IMR-90 (cell line): ENCODE measurements at regions not wholly inside any gene's neighbourhood (a gene's known extent, or its start where the extent isn't known, plus 50 kb on each side); places are given as distances from the start of the nearest gene placed in this dataset.

ENCODE experiments used
- ATAC-seq: fragments of 200-7000 bp; cut with Tn5 transposase; 2 replicates; pipeline ENCODE4 v1.9.1; 2020; ENCODE audit warnings: low read depth, mild to moderate bottlenecking, moderate library complexity
- BruUV-seq: library from RNA; stranded (reverse); fragments of 400-500 nt; replicated peaks from 2 replicates; lab custom pipeline; 2021; lab: Mats Ljungman, UMichigan
- CTCF ChIA-PET: fragments of 300-600 bp; formaldehyde crosslinking; extraction: SDS; loops from one replicate; lab custom pipeline; 2021; ENCODE audit warnings: antibody characterized with exemption; lab: Yijun Ruan, JAX
- POLR2A ChIA-PET: fragments of 300-600 bp; sonication (Branson Sonifier 250); formaldehyde crosslinking; loops from one replicate; lab custom pipeline; 2022; ENCODE audit warnings: antibody characterized with exemption; ENCODE audit not compliant: unreplicated experiment; lab: Charles Lee
- DNase-seq: peaks from one replicate; pipeline ENCODE4 v3.0.0; 2013
- H2AFZ ChIP-seq: replicated peaks from 2 replicates; pipeline ENCODE3; 2013; ENCODE audit warnings: low read length, mild to moderate bottlenecking; ENCODE audit not compliant: poor library complexity
- H2AK5ac ChIP-seq: 2 replicates; pipeline ENCODE4 v1.6.1; 2013; ENCODE audit warnings: low read depth, low read length, inconsistent platforms
- H2AK9ac ChIP-seq: replicated peaks from 2 replicates; pipeline ENCODE3; 2013; ENCODE audit warnings: mild to moderate bottlenecking, low read depth, low read length, moderate library complexity; ENCODE audit not compliant: poor library complexity
- H2BK120ac ChIP-seq: 2 replicates; pipeline ENCODE4 v1.6.1; 2013; ENCODE audit warnings: low read depth, low read length, inconsistent platforms
- H2BK15ac ChIP-seq: 3 replicates; pipeline ENCODE4 v1.6.1; 2013; ENCODE audit warnings: low read depth, low read length, inconsistent platforms
- H2BK20ac ChIP-seq: 2 replicates; pipeline ENCODE4 v1.6.1; 2013; ENCODE audit warnings: low read depth, mild to moderate bottlenecking, inconsistent platforms, low read length, moderate library complexity
- H2BK5ac ChIP-seq: 2 replicates; pipeline ENCODE4 v1.6.1; 2013; ENCODE audit warnings: mild to moderate bottlenecking, low read depth, low read length, inconsistent platforms; ENCODE audit not compliant: poor library complexity, severe bottlenecking
- H3K14ac ChIP-seq: replicated peaks from 2 replicates; pipeline ENCODE4 v1.6.1; 2013; ENCODE audit warnings: low read depth, low read length, inconsistent platforms
- H3K18ac ChIP-seq: 2 replicates; pipeline ENCODE4 v1.6.1; 2013; ENCODE audit warnings: low read depth, low read length, control low read depth
- H3K23ac ChIP-seq: 2 replicates; pipeline ENCODE4 v1.6.1; 2013; ENCODE audit warnings: low read depth, low read length, inconsistent platforms
- H3K27ac ChIP-seq: 2 replicates; pipeline ENCODE4 v1.5.1; 2013; ENCODE audit warnings: mild to moderate bottlenecking, control low read depth, low read length; ENCODE audit not compliant: insufficient read depth
- H3K27me3 ChIP-seq: 2 replicates; pipeline ENCODE4 v1.6.1; 2013; ENCODE audit warnings: low read length; ENCODE audit not compliant: control insufficient read depth, insufficient read depth
- H3K36me3 ChIP-seq: 2 replicates; pipeline ENCODE4 v1.6.1; 2013; ENCODE audit warnings: low read length, mixed read lengths; ENCODE audit not compliant: control insufficient read depth, insufficient read depth
- H3K4ac ChIP-seq: 2 replicates; pipeline ENCODE4 v1.6.1; 2013; ENCODE audit warnings: low read depth, low read length, inconsistent platforms
- H3K4me1 ChIP-seq: 2 replicates; pipeline ENCODE4 v1.6.1; 2013; ENCODE audit warnings: low read length, mixed read lengths; ENCODE audit not compliant: control insufficient read depth, insufficient read depth
- H3K4me2 ChIP-seq: 2 replicates; pipeline ENCODE4 v1.6.1; 2013; ENCODE audit warnings: low read depth, mild to moderate bottlenecking, control low read depth, low read length, moderate library complexity
- H3K4me3 ChIP-seq: 2 replicates; pipeline ENCODE4 v1.5.1; 2013; ENCODE audit warnings: low read depth, mild to moderate bottlenecking, control low read depth, low read length, moderate library complexity; ENCODE audit not compliant: insufficient read depth
- H3K56ac ChIP-seq: 2 replicates; pipeline ENCODE4 v1.6.1; 2013; ENCODE audit warnings: low read length, inconsistent platforms; ENCODE audit not compliant: insufficient read depth; ENCODE audit errors: extremely low read depth
- H3K79me1 ChIP-seq, 2 experiments: 2 replicates each; pipeline ENCODE4 v1.6.1; 2013; ENCODE audit warnings: low read length in 2 of 2, inconsistent platforms in 1 of 2, low read depth in 1 of 2
- H3K9ac ChIP-seq: 2 replicates; pipeline ENCODE4 v1.6.1; 2013; ENCODE audit warnings: low read depth, low read length, control low read depth
- H3K9me1 ChIP-seq: 2 replicates; pipeline ENCODE4 v1.6.1; 2013; ENCODE audit warnings: low read length, inconsistent platforms; ENCODE audit not compliant: insufficient read depth
- H3K9me3 ChIP-seq: 2 replicates; pipeline ENCODE4 v1.6.1; 2013; ENCODE audit warnings: low read length; ENCODE audit not compliant: control insufficient read depth, insufficient read depth
- H4K20me1 ChIP-seq: 2 replicates; pipeline ENCODE4 v1.6.1; 2013; ENCODE audit warnings: low read length, inconsistent platforms; ENCODE audit not compliant: insufficient read depth
- H4K5ac ChIP-seq: 2 replicates; pipeline ENCODE4 v1.6.1; 2013; ENCODE audit warnings: mild to moderate bottlenecking, low read depth, low read length, control low read depth
- H4K8ac ChIP-seq, 2 experiments: 2 replicates each; pipeline ENCODE4 v1.6.1; 2013; ENCODE audit warnings: low read depth in 2 of 2, low read length in 2 of 2, control low read depth in 1 of 2, inconsistent platforms in 1 of 2
- H4K91ac ChIP-seq: 2 replicates; pipeline ENCODE4 v1.6.1; 2013; ENCODE audit warnings: low read depth, low read length, inconsistent platforms; ENCODE audit not compliant: insufficient read depth
- BHLHE40 ChIP-seq: fragments of 150-350 bp; IDR thresholded peaks from 2 replicates; pipeline ENCODE4 v1.6.1; 2016; ENCODE audit warnings: mild to moderate bottlenecking, low read depth, low read length
- CEBPB ChIP-seq: IDR thresholded peaks from 2 replicates; pipeline ENCODE4 v1.6.1; 2012; ENCODE audit warnings: low read depth, low read length, improper control_type of control experiment
- CHD1 ChIP-seq: IDR thresholded peaks from 2 replicates; pipeline ENCODE4 v1.6.1; 2012; ENCODE audit warnings: low read depth, low read length, improper control_type of control experiment
- CTCF ChIP-seq: conservative IDR thresholded peaks from 2 replicates; pipeline ENCODE4 v1.5.1; 2012; ENCODE audit warnings: mild to moderate bottlenecking, low read depth, low read length, improper control_type of control experiment
- FOS ChIP-seq: fragments of 150-350 bp; IDR thresholded peaks from 2 replicates; pipeline ENCODE4 v1.6.1; 2016; ENCODE audit warnings: low read depth, low read length
- MAFK ChIP-seq: IDR thresholded peaks from 2 replicates; pipeline ENCODE4 v1.6.1; 2012; ENCODE audit warnings: low read depth, low read length, improper control_type of control experiment
- MAZ ChIP-seq: IDR thresholded peaks from 2 replicates; pipeline ENCODE4 v1.6.1; 2012; ENCODE audit warnings: low read depth, mild to moderate bottlenecking, low read length, improper control_type of control experiment, moderate library complexity, borderline replicate concordance
- MXI1 ChIP-seq: IDR thresholded peaks from 2 replicates; pipeline ENCODE4 v1.6.1; 2012; ENCODE audit warnings: low read depth, mild to moderate bottlenecking, low read length, moderate library complexity, borderline replicate concordance
- POLR2A ChIP-seq: IDR thresholded peaks from 2 replicates; pipeline ENCODE4 v1.6.1; 2012; ENCODE audit warnings: mild to moderate bottlenecking, low read depth, low read length
- RAD21 ChIP-seq: IDR thresholded peaks from 2 replicates; pipeline ENCODE4 v1.6.1; 2012; ENCODE audit warnings: low read length, improper control_type of control experiment
- RCOR1 ChIP-seq: IDR thresholded peaks from 2 replicates; pipeline ENCODE4 v1.6.1; 2012; ENCODE audit warnings: mild to moderate bottlenecking, low read length, improper control_type of control experiment; ENCODE audit not compliant: insufficient replicate concordance
- whole genome bisulfite sequencing, 2 experiments: methylation state at CpG; one replicate each; pipeline versions ENCODE4 v1.1.5 to v1.1.7; 2013; ENCODE audit warnings: missing lambda C conversion rate in 2 of 2; ENCODE audit not compliant: insufficient read length in 1 of 2; ENCODE audit errors: extremely low coverage in 2 of 2; 5-methylcytosine and 5-hydroxymethylcytosine counted together
- dilution Hi-C: fragments of 300-500 bp; cut with HindIII; formaldehyde crosslinking; loops from one replicate; pipeline ENCODE4 v1.14.3; 2018; ENCODE audit warnings: low sequenced_read_pairs; ENCODE audit not compliant: unreplicated experiment
- in situ Hi-C: fragments of 300-500 bp; cut with MboI; formaldehyde crosslinking; loops from 3 replicates; pipeline ENCODE4 v1.14.3; 2019; ENCODE audit warnings: low sequenced_read_pairs, inconsistent platforms, mixed read lengths
- intact Hi-C: fragments of 100-400 bp; cut with micrococcal nuclease; formaldehyde crosslinking; loops from 2 replicates; pipeline ENCODE4 v1.10.0; 2022
- TF ChIP-seq, protein P1 (sequence below): fragments of 150-350 bp; IDR thresholded peaks from 2 replicates; pipeline ENCODE4 v1.6.1; 2016; ENCODE audit warnings: low read depth, mild to moderate bottlenecking, low read length, moderate library complexity, borderline replicate concordance
- TF ChIP-seq, protein P2 (sequence below): fragments of 150-350 bp; IDR thresholded peaks from 2 replicates; pipeline ENCODE4 v1.6.1; 2017; ENCODE audit warnings: mild to moderate bottlenecking, antibody characterized with exemption, low read length, low read depth

DNA sequence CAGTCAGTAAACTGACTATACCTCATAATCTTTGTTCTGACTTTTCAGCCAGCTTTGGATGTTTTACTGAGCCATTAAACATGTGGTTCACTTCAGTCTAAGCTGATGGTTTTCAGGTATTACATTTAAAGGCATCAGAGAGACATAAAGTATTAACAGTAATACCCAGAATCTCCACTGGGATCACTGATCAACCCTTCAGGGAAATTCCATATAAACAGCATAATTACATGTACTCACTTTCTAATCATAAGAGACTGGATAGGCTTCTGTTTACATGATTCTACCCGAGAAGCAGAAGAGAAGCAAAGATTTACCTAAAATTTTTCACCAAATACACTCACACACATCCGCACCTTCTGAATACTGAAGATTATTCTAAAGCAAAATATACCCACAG, 186.7 kb upstream of the FREM1 start:
- Histone ChIP-seq H3K9me1 (no peaks in the 10 kb centered on the region; the same call in 1 of the 2 replicates), H3K36me3 (no peaks in the 10 kb centered on the region), H2BK20ac (no peak overlapping the region), H4K91ac (no peak overlapping the region), H2BK15ac (no peak overlapping the region), H3K4me2 (no peak overlapping the region), H2AK5ac (no peak overlapping the region), H3K27me3 (no peaks in the 10 kb centered on the region), H3K4me1 (peaks cover 2% of the 10 kb centered on the region; the same call in 1 of the 2 replicates), H3K27ac (no peak overlapping the region), H3K14ac (no peak overlapping the region), H3K4me3 (no peak overlapping the region), H3K18ac (no peak overlapping the region), H3K56ac (no peak overlapping the region), H2AK9ac (no peak overlapping the region), H2BK5ac (no peak overlapping the region), H2BK120ac (no peak overlapping the region), H4K5ac (no peak overlapping the region), H2AFZ (no peak overlapping the region), H3K9me3 (no peaks in the 10 kb centered on the region), H4K20me1 (no peaks in the 10 kb centered on the region), H3K79me1 (no peaks in the 10 kb centered on the region), H3K4ac (no peak overlapping the region), H4K8ac (no peak overlapping the region), H3K23ac (no peak overlapping the region), H3K9ac (no peak overlapping the region)
- dilution Hi-C loops: no loop called here
- intact Hi-C loops: no loop called here
- ChIA-PET CTCF (no interaction called here), POLR2A (no interaction called here)
- no TSS peak for BruUV-seq
- no CpG with 5 or more reads among the region's 2 CpGs for WGBS, 2 experiments
- TF ChIP-seq RAD21 (no peak), MXI1 (no peak), BHLHE40 (no peak), MAFK (no peak), CTCF (no peak), CHD1 (no peak), CEBPB (no peak), FOS (no peak), POLR2A (no peak), RCOR1 (no peak), MAZ (no peak)
- TF ChIP-seq, protein P1, sequence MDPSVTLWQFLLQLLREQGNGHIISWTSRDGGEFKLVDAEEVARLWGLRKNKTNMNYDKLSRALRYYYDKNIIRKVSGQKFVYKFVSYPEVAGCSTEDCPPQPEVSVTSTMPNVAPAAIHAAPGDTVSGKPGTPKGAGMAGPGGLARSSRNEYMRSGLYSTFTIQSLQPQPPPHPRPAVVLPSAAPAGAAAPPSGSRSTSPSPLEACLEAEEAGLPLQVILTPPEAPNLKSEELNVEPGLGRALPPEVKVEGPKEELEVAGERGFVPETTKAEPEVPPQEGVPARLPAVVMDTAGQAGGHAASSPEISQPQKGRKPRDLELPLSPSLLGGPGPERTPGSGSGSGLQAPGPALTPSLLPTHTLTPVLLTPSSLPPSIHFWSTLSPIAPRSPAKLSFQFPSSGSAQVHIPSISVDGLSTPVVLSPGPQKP: no peak
- TF ChIP-seq, protein P2, sequence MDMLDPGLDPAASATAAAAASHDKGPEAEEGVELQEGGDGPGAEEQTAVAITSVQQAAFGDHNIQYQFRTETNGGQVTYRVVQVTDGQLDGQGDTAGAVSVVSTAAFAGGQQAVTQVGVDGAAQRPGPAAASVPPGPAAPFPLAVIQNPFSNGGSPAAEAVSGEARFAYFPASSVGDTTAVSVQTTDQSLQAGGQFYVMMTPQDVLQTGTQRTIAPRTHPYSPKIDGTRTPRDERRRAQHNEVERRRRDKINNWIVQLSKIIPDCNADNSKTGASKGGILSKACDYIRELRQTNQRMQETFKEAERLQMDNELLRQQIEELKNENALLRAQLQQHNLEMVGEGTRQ: no peak
- ATAC-seq: no peak
- in situ Hi-C loops: no loop called here
- DNase-seq: no peak
